Keratinocyte (primary cell): ENCODE measurements at regions not wholly inside any gene's neighbourhood (a gene's known extent, or its start where the extent isn't known, plus 50 kb on each side); places are given as distances from the start of the nearest gene placed in this dataset.

Source experiments
- EZH2 ChIP-seq: IDR thresholded peaks from one replicate; pipeline ENCODE4 v1.6.1; 2012; ENCODE audit warnings: inconsistent platforms, mild to moderate bottlenecking, low read length, moderate library complexity
- TF ChIP-seq, protein P1 (sequence below), 3 experiments: IDR thresholded peaks in 1 of 3; conservative IDR thresholded peaks in 1 of 3; optimal IDR thresholded peaks in 1 of 3; 2 replicates in 2 of 3; 3 replicates in 1 of 3; pipeline versions ENCODE3 to v1.5.1; 2011; ENCODE audit warnings: low read length in 3 of 3, mild to moderate bottlenecking in 3 of 3, moderate library complexity in 2 of 3, control low read depth in 1 of 3, inconsistent platforms in 1 of 3; ENCODE audit not compliant: insufficient read depth in 2 of 3; ENCODE audit errors: extremely low read depth in 1 of 3

DNA sequence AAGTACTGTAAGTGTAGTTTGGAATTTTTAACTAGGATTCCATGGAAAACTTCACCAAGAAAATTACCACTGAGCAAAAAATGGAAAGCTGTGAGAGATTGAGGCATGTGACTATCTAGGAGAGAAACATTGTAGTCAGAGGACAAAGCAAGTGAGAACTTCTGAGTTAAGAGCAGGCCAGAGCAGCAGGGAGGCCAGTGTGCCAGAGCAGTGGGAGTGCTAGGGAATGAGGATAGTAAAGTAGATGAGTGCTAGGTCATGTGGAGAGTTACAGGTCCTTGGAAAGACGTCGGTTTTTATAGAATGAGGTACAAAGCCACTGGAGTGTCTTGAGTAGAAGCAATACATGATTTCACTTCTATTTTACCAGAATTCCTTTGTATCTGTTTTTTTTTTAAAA lies 52.7 kb upstream of the FAT4 start:
- no peak for TF ChIP-seq EZH2
- TF ChIP-seq, protein P1, sequence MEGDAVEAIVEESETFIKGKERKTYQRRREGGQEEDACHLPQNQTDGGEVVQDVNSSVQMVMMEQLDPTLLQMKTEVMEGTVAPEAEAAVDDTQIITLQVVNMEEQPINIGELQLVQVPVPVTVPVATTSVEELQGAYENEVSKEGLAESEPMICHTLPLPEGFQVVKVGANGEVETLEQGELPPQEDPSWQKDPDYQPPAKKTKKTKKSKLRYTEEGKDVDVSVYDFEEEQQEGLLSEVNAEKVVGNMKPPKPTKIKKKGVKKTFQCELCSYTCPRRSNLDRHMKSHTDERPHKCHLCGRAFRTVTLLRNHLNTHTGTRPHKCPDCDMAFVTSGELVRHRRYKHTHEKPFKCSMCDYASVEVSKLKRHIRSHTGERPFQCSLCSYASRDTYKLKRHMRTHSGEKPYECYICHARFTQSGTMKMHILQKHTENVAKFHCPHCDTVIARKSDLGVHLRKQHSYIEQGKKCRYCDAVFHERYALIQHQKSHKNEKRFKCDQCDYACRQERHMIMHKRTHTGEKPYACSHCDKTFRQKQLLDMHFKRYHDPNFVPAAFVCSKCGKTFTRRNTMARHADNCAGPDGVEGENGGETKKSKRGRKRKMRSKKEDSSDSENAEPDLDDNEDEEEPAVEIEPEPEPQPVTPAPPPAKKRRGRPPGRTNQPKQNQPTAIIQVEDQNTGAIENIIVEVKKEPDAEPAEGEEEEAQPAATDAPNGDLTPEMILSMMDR (optimal IDR thresholded peaks at IDR 0.05 in 1 of 3, IDR thresholded peaks at IDR 0.05 in 1 of 3, conservative IDR thresholded peaks at IDR 0.05 in 1 of 3; ENCODE audit: extremely low read depth in 1 of 3, insufficient read depth in 2 of 3, low read length in 3 of 3): no peak
